Endothelial cell (in vitro differentiated cells): ENCODE measurements at regions not wholly inside any gene's neighbourhood (a gene's known extent, or its start where the extent isn't known, plus 50 kb on each side); places are given as distances from the start of the nearest gene placed in this dataset.
"Not testable (repeated sequence)": the region's sequence is repeated elsewhere in the genome, so short reads cannot be mapped to it uniquely, and the experiment has no call there.

Experiments
- DNase-seq: peaks from one replicate; pipeline ENCODE4 v3.0.0; 2021; ENCODE audit warnings: low spot score
- H3K27ac Mint-ChIP-seq: one replicate; pipeline ENCODE4 v1.8.0; 2021; ENCODE audit warnings: mixed read lengths, inconsistent platforms; ENCODE audit not compliant: unreplicated experiment
- H3K27me3 Mint-ChIP-seq: one replicate; pipeline ENCODE4 v1.8.0; 2021; ENCODE audit warnings: mild to moderate bottlenecking, moderate library complexity, mixed read lengths, inconsistent platforms; ENCODE audit not compliant: unreplicated experiment
- H3K36me3 Mint-ChIP-seq: one replicate; pipeline ENCODE4 v1.8.0; 2021; ENCODE audit warnings: mild to moderate bottlenecking, low read depth, mixed read lengths, inconsistent platforms; ENCODE audit not compliant: unreplicated experiment
- H3K4me1 Mint-ChIP-seq: one replicate; pipeline ENCODE4 v1.8.0; 2021; ENCODE audit warnings: mild to moderate bottlenecking, mixed read lengths, inconsistent platforms; ENCODE audit not compliant: unreplicated experiment
- H3K4me3 Mint-ChIP-seq: one replicate; pipeline ENCODE4 v1.8.0; 2021; ENCODE audit warnings: mild to moderate bottlenecking, mixed read lengths, inconsistent platforms; ENCODE audit not compliant: unreplicated experiment
- H3K9me3 Mint-ChIP-seq: one replicate; pipeline ENCODE4 v1.8.0; 2021; ENCODE audit warnings: mixed read lengths, inconsistent platforms; ENCODE audit not compliant: unreplicated experiment
- TF ChIP-seq, protein P1 (sequence below): fragments of 200-600 bp; sonication (generic); IDR thresholded peaks from one replicate; pipeline ENCODE4 v1.5.0; 2021; ENCODE audit warnings: antibody characterized with exemption; ENCODE audit not compliant: unreplicated experiment

- TF ChIP-seq, protein P1, sequence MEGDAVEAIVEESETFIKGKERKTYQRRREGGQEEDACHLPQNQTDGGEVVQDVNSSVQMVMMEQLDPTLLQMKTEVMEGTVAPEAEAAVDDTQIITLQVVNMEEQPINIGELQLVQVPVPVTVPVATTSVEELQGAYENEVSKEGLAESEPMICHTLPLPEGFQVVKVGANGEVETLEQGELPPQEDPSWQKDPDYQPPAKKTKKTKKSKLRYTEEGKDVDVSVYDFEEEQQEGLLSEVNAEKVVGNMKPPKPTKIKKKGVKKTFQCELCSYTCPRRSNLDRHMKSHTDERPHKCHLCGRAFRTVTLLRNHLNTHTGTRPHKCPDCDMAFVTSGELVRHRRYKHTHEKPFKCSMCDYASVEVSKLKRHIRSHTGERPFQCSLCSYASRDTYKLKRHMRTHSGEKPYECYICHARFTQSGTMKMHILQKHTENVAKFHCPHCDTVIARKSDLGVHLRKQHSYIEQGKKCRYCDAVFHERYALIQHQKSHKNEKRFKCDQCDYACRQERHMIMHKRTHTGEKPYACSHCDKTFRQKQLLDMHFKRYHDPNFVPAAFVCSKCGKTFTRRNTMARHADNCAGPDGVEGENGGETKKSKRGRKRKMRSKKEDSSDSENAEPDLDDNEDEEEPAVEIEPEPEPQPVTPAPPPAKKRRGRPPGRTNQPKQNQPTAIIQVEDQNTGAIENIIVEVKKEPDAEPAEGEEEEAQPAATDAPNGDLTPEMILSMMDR, result no peak
- no peaks in the 10 kb centered on the region for H3K9me3 Mint-ChIP-seq
- peaks cover 3% of the 10 kb centered on the region for H3K4me1 Mint-ChIP-seq
These were observed 127.2 kb upstream of the SP8 start for GRCh38 chr7:20913853-20914252.

DNA sequence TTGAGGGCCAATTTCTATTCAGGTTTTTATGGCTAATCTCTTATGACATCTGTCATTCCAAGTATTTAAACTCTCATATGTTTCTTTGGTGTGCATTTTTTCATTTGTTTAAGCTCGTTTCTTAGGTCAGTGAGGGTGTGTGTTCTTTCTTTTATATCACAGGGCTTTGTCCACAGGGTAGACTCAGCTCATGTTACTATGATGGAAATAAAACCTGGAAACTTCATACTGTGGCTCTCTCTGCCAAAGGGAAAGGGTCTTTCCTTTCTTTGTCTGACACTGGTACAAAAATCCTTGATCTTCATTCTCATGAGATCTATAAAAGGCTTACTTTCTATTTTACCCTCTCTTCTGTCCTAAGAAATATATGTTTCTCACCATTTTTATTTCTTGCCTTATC, 129.6 kb upstream of the SP8 start:
- no peaks in the 10 kb centered on the region for H3K27me3 Mint-ChIP-seq
- no peaks in the 10 kb centered on the region for H3K9me3 Mint-ChIP-seq
- H3K4me1 Mint-ChIP-seq, result peaks cover 3% of the 10 kb centered on the region
- H3K27ac Mint-ChIP-seq, result no peak overlapping the region
- TF ChIP-seq, protein P1, result no peak
- no peaks in the 10 kb centered on the region for H3K36me3 Mint-ChIP-seq
- no peak overlapping the region for H3K4me3 Mint-ChIP-seq
- DNase-seq, result no peak

More at GRCh38 chr7:20913853-20914252, 127.2 kb upstream of the SP8 start:
- no peak for DNase-seq
- Mint-ChIP-seq H3K27ac (no peak overlapping the region), H3K36me3 (no peaks in the 10 kb centered on the region), H3K27me3 (no peaks in the 10 kb centered on the region), H3K4me3 (no peak overlapping the region)

DNA sequence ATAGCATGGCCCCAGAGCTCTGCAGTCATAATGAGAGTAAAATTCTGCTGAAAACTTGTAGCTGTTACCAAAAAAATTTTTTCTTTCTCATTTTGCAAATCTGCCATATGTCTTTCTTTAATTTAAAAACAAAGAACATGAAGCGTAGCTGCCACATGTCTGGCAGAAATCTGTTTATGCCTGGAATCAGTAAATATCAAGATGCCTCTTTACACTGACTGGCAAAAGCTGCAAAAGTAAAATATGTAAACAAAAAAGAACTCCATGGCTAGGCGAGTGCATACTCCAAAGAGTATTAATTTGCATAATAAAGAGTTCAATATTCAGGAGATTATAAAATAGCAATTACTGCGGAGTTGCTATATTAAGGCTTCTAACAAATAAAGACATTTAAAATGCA, 130.9 kb upstream of the SP8 start:
- Mint-ChIP-seq H3K27me3 (no peaks in the 10 kb centered on the region), H3K9me3 (no peaks in the 10 kb centered on the region), H3K36me3 (no peaks in the 10 kb centered on the region), H3K4me3 (no peak overlapping the region), H3K4me1 (peaks cover 3% of the 10 kb centered on the region), H3K27ac (no peak overlapping the region)
- DNase-seq, result no peak
- TF ChIP-seq, protein P1, result no peak

DNA sequence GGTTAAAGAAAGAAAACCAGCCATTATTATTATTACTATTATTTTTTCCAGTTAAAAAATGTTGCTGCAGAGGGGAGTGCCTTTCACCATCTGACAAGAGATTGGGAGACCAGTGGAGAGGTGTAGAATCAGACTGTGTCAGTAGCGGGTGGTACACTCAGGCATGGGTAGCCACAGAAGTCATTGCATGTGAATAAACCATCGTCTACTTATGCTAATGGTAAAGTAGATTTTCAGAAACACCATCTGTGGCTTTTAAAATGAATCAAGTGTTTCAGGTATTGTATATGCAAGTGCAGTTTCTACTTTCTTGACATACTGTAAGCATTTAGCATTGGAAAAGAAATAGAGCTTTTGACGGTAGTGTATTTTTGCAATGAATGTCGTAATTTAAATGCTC, 131.5 kb upstream of the SP8 start:
- H3K27ac Mint-ChIP-seq, result no peak overlapping the region
- no peak for DNase-seq
- no peak overlapping the region for H3K4me3 Mint-ChIP-seq
- TF ChIP-seq, protein P1, result no peak
- peaks cover 3% of the 10 kb centered on the region for H3K4me1 Mint-ChIP-seq
- no peaks in the 10 kb centered on the region for H3K36me3 Mint-ChIP-seq
- H3K27me3 Mint-ChIP-seq, result no peaks in the 10 kb centered on the region
- H3K9me3 Mint-ChIP-seq, result no peaks in the 10 kb centered on the region

- H3K4me1 Mint-ChIP-seq, H3K27ac Mint-ChIP-seq, H3K36me3 Mint-ChIP-seq, H3K27me3 Mint-ChIP-seq, DNase-seq, H3K9me3 Mint-ChIP-seq, H3K4me3 Mint-ChIP-seq: not testable (repeated sequence)
These were observed 140.5 kb upstream of the SP8 start for GRCh38 chr7:20927178-20927577.

DNA sequence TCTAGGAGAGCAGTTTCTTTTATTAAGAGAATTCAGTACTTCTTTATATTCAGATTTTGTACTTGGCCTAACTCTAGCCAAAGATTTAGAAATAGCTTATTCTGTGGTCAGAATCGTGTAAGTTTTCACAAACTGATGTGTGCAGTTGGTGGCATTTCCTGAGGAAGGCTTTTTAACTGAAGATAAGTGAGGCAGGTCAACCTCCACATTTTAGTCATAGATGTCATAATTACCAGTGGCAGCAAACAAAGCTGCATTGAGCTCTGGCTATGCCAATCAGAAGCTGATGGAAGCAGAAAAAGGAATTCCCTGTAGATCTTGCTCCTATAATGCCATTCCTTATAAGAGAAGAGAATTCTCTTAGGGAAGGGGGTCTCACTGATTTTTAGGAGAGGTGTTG, 141.3 kb upstream of the SP8 start:
- DNase-seq, result no peak

More for the DNA sequence above, 141.3 kb upstream of the SP8 start:
- no peak overlapping the region for H3K27ac Mint-ChIP-seq
- TF ChIP-seq, protein P1, result no peak
- no peak overlapping the region for H3K4me3 Mint-ChIP-seq
- H3K27me3 Mint-ChIP-seq, result no peaks in the 10 kb centered on the region
- no peaks in the 10 kb centered on the region for H3K4me1 Mint-ChIP-seq
- no peaks in the 10 kb centered on the region for H3K9me3 Mint-ChIP-seq
- no peaks in the 10 kb centered on the region for H3K36me3 Mint-ChIP-seq
